NCI-H128 (cell line): ENCODE measurements at regions not wholly inside any gene's neighbourhood (a gene's known extent, or its start where the extent isn't known, plus 50 kb on each side); places are given as distances from the start of the nearest gene placed in this dataset.
"Not testable (repeated sequence)": the region's sequence is repeated elsewhere in the genome, so short reads cannot be mapped to it uniquely, and the experiment has no call there.

Source experiments
- DNase-seq: peaks from one replicate; lab custom pipeline; 2025; ENCODE audit not compliant: unreplicated experiment; lab: John Stamatoyannopoulos, UW

DNA sequence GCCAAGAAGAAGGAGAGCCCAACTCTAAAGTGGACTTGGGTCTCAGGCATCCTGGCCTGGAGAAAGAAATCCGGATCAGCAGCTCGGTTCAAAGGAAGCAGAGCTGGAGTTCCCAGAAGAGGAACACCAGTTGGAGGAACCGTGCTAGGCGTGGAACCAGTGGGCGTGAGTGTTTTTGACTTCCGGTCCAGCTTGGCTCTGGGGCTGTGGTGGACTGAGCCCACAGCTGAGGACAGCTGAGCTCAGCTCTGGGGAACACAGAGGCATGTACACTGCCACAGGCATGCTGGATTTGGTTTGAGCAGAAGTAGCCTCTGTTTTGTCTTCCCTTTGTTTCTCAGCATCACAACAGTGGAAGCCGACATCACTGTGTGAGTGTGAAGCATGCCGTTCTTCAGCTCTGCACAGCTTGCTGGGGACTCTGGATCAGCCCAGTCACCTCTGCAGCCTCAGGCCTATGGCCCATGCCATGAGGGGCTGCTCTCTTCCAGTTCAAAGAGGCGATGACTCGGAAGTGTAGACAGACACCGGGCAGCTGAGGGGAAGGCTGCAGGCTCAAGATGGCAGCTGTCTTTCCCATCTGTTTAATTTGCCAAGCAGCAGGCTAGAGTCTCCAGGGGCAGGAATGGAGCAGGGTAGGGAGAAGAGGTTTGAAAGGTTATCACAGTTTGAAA lies 185.8 kb upstream of the UBE3A start:
- no peak for DNase-seq

DNA sequence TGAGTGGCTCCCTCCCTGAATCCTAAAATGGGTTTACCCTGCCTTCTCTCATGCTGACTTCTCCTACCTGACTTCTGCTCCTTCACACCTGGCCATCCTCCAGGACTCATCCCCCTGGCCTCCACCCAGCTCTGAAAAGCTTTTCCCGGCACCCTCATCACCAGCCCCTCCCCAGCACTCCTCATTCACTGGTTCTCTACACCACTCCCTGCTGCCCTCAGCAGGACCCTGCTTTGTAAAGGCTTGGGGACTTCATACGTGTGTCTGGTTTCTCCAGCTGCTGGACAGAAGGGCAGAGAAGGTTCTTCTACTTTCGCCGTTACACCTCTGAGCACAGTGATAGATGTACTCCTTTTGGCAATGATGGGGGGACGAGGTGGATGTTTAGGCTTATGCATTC lies 184.9 kb upstream of the UBE3A start:
- no peak for DNase-seq

DNA sequence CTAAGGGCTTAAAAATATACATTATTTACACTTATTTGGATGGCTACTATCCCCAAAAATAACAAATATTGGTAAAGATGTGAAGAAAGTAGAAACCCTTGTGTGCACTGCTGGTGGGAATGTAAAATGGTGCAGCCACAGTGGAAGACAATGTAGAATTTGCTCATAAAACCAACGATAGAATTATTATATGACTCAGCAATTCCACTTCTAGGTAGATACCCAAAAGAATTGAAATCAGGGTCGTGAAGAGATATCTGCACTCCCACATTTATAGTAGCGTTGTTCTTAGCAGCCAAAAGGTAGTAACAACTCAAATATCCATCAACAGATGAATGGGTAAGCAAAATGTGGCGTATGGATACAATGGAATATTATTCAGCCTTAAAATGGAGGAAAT lies 181.6 kb upstream of the UBE3A start:
- DNase-seq, result no peak

DNA sequence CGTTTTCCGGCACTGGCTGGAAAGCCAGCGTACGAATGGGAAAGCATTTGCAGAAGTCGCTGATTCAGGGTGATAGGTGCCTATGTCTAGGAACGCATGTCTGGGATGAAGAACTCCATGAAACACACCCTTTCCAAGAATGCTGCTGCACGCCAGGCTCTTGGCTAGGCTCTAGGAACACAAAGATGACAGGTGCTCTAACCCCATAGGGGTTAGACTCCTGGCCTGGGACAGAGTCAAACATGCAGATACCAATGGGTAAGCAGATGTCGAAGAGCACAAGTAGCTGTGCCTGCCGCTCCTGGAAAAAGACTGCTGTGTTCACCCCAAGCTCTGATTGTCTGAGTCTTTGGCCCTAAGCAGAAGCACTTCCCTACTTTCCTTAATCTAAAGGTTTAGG lies 180.9 kb upstream of the UBE3A start:
- DNase-seq, result no peak

DNA sequence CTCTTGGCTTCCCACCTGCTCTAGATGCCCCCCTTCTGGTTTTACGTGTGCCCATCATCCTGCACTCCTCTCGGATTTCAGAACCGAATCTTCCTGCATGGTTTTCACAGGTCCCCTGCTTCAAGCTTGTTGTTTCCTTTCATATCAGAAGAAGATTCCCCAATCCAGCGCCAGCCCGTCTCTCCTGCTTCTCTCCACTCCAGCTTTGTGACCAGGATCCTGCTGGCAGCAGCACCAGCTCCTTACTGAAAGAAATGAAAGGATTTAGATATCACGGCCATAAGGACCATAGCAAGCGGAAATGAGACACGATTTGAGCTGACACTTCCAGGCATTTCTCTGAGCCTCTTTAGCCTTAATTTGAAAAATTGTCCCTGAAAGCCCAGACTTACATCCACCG lies 180.3 kb upstream of the UBE3A start:
- no peak for DNase-seq

DNA sequence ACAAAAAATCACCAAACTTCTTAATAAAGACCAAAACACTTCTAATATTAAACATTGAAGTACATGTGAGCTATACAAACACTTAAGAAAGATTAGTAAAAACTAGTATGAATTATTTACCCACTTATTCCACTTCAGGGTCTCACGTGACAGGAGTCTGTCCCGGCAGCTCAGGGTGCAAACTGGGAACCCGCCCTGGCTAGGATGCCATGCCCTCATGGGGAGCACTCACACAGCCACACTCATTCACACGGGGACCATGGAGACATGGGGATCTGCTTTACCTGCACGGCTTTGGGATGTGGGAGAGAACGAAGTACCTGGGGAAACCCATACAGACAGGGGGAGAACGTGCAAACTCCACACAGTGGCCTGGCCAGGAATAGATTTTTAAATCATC lies 179.3 kb upstream of the UBE3A start:
- DNase-seq, result no peak

DNA sequence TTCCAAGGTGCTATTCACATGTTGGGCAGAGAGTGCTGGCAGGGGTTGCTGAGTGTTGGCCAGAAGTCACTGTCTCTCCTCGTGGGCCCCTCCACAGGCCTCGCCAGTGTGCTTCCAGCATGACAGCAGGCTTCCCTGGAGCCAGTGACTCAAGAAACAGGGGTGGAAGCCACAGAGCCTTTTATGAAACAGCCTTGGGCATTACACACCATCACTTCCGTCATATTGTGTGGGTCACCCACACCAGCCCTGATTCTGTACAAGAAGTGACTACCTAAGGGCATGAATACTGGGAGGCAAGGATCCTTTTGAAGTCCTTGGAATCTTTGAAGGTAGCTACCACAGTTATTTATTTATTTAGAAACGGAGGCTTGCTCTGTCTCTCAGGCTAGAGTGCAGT lies 177.6 kb upstream of the UBE3A start:
- DNase-seq, result no peak

DNA sequence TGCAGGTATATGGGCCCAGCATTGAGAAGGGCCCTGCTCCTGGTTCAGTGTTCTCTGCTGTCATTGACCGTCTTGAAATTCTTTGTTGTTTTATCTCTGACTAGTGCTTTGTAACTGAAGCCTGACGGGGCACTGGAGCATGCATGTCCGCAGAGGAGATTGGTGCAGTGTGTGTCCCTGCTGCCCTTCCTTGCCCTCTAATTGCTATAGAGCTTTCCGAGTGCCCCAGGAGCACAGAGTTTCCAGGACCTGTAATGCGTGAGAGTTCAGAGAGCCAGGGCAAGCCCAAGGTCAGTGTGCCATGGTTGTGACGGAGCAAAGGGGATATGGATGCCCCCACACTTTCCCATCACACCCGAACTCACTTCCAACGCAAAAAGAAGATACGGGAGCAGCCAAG lies 174.3 kb upstream of the UBE3A start:
- no peak for DNase-seq

DNA sequence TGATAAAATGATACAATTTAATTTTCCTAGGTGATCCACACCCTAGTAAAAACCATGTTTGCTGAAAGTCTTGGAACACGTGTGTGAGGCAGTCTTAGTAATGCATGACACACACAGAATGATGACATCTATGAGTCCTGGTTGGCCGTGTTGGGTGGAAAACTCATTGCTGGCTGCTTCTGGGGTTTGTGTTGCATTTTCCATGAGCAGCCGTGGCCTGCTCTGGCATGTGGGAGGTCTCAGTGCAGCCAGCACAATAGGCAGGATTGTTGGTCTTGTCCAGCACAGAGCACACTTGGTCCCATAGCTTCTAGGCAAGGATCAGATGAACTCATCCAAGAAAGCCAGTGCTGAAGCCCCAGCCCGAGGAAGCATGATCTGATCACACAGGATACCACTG lies 172.8 kb upstream of the UBE3A start:
- DNase-seq, result no peak

DNA sequence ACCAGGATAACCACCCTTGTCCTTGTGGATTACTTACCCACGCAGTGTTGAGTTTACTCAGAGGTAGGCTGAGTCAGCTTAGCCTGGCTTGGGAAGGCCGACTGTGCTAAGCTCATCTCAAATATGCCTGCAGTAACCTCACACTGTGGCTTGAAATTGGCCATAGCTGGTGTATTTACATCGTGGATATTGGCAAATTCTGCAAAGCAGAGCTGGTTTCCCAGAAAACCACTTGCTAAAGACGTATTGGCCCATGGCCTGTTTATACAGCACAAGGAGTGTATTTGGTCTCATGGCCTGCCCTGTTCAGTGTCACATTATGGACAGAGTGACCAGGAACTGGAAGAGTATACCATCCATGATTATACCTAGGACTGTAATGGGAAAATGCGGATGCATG lies 170.5 kb upstream of the UBE3A start:
- no peak for DNase-seq

DNA sequence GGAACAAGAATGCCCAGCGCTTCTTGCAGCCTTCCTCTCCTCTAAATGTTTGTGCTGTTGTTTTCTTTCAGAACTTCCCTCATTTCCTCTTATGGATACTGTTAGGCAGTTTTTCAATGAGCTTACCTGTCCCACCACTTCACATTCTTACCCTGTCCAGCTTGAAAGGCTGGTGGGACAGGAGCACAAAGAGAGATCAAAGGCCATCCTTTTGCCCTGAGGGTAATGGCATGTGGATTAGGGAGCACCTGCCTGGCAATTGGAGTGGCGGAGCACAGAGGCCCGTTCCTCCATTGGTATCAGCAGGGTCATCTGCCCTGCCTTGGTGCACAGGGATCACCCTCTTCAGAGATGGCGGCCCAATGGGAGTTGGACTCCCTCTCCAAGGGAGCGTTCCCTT lies 170.1 kb upstream of the UBE3A start:
- DNase-seq, result no peak

DNA sequence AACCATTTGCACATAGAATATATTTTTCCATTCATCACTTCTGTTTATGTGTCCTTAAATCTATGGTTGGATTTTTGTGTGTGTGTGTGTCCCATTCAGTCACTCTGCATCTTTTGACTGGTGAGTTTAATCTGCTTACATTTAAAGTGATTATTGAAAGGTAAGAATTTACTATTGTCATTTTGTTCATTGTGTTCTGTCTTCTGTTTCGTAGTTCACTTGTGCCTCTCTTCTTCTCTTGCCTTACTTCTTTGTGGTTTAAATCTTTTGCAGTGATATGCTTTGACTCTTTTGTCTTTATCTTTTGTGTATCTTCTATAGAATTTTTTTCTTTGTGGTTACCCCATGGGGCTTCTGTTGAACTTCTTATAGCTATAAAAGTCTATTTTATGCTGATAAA lies 166.3 kb upstream of the UBE3A start:
- DNase-seq, result no peak

DNA sequence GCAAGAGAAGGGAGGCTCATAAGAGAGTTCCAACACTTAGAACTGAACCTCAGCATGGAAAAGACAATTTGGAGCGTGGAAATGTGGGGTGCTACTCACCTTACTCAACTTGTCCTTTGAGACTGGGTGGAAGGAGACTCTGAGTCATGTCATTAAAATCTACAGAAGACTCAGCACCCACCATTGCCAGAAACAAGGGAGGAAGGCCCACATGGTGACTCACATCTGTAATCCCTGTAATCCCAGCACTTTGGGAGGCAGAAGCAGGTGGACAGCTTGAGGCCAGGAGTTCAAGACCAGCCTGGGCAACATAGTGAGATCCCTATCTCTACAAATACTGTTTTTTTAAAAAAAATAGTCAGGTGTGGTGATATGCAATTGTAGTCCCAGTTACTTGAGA lies 161.9 kb upstream of the UBE3A start:
- no peak for DNase-seq

DNA sequence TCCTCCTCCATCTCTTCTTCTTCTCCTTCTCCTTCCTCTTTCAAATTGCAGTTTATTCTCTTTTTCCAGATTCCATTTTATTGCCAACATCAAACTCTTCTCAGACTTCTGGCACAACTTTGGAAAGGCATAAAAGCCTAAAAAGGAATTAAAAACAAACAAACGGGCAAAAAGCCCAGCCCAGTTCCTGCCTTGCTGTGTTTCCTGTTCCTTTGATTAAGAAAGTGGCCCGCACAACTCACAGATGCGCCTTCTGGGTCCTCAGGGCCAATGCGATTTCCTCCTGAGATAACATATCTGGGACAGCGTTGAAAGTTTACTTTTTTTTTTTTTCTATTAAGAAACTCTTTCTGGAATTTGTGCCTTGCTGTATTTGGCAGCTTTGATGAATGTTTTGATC lies 158.7 kb upstream of the UBE3A start:
- no peak for DNase-seq

DNA sequence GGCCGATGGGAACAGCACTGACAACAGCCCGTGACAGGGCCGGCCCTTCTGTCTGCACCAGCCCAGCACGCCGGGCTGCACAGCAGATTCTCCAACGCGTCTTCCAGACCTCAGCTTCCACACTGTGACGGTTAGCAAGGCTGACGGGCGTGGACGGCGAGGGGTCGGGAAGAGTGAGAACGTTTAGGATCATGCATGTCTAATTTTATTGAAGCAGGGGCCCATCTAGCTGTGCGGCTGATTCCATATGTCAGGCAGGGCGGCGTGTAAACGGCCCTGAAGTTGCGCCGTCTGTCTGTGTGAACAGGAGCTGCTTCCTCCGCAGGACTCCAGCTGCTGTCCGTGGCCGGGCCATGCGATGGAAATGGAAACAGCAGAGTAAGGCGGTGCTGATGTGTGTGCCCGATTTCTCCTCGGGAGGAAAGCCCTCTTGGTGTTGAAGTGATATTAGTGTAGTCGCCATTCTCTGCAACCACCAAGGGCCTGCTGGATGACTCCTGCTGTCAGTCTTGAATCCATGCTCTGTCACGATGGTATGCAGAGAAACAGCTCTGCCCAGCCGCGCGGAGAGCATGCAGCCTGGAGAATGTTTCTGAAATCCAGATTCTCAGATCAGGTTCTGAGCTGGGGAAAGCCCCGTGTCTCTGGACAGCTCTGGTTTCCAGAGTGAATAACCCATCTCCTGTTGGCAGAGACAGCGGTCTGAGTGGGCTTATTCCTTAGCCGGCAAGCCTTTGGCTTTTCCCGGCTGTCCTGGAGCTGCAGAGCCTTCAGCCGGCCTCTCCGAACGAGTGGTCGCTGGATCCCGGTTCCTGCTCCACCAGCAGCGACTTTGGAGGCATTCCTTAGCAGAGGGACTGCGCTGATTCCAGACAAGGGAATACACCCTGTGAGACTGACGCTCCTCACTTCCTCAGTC lies 158.1 kb upstream of the UBE3A start:
- no peak for DNase-seq

DNA sequence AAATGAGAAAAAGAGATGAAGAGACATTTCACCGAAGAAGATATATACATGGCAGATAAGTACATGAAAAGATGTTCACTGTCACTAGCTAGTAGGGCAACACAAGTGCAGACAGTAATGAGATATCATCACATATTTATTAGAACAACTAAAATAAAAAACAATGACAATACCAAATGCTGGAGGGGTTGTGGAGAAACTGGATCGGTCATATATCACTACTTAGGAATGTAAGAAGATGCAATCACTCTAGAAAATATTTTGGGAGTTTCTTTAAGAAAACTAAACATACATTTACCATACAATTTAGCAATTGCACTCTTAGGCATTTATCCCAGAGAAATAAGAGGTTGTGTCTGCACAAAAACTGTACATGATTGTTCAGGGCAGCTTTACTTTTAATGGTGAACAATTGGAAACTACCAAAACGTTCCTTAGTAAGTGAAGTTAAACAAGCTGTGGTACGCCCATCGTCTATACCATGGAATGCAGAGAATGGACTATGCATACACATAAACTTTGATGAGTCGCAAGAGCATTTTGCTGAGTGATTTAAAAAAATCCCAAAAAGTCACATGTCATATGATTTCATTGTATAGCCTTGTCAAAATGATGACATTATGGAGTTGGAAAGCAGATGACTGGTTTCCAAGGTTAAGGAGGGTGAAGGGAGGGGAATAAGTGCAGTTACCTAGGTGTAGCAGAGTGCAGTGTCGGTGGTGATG lies 149.0 kb upstream of the UBE3A start:
- no peak for DNase-seq

DNA sequence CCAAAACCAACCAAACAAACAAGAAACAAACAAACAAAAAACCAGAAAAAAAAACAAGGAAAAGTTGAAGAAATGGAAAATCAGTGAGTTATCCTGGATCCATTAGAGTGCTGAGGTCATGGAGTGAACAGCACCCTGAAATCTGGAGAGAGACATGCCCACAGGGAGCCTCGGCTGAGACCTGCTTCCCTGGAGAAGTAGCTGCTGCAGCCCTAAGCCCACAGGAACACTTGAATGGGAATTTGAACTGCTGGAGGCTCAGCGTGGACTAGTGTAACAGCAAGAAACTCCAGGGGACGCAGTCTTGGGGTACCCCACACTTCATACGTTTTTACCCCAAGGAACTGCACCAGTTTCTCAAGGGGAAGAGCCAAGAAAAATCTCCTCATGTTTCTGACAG lies 144.1 kb upstream of the UBE3A start:
- no peak for DNase-seq

DNA sequence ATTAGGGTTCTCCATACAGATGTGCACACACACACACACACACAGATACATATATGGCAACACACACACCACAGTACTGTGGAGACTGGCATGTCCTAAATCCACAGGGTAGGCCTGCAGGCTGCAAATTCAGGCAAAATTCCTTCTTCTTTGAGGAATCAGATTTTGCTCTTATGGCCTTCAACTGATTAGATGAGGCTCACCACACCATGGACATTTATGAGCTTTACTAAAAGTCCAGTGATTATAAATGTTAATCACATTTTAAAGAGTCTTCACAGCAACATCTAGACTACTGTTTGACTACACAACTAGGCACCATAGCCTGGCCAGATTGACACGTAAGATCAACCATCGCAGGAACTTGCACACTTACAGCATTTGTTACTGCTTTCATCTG lies 140.3 kb upstream of the UBE3A start:
- no peak for DNase-seq

DNA sequence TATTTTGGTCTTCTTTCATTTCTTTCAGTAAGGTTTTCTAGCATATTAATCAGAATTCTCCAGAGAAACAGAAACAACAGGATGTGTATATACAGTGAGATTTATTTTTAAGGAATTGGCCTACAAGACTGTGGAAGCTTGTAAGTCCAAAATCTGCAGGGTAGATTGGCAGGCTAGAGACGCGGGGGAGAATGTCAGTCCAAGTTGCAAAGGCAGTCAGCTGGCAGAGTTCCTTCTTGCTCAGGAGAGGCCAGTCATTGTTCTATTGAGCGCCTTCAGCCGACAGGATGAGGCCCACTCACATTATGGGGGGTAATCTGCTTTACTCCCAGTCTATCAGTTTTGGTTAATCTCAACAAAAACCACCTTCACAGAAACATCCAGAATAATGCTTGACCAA lies 133.4 kb upstream of the UBE3A start:
- no peak for DNase-seq

DNA sequence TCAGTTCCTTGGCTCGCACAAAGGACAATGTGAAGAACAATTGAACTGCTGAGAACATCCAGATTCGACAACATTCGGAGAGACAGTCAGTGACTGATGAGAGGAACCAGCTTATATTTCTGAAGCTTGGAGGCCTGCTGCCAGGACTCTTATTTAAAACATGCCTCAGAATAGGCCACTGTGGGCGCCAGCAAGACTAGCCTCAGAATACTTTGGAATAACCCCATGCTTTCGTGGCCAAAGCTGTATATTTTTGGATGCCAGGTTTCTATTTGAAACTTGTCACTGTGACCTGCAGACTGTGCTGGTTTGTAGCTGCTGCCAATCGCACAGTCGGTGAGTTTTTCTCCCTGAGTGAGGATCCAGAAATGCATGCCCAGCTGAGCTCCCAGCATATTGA lies 129.9 kb upstream of the UBE3A start:
- DNase-seq, result no peak

DNA sequence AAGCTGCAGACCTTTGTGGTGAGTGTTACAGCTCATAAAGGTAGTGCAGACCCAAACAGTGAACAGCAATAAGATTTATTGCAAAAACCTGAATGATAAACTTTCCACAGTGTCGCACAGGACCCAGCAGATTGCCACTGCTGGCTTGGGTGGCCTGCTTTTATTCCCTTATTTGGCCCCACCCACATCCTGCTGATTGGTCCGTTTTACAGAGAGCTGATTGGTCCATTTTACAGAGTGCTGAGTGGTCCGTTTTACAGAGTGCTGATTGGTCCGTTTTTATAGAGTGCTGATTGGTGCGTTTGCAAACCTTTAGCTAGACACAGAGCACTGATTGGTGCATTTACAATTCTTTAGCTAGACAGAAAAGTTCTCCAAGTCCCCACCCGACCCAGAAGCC lies 127.7 kb upstream of the UBE3A start:
- DNase-seq, result not testable (repeated sequence)
